ENCODE measurements at regions not wholly inside any gene's neighbourhood (a gene's known extent, or its start where the extent isn't known, plus 50 kb on each side); places are given as distances from the start of the nearest gene placed in this dataset.
"Not testable (repeated sequence)": the region's sequence is repeated elsewhere in the genome, so short reads cannot be mapped to it uniquely, and the experiment has no call there.

- no peak for DNase-seq
Measured at GRCh38 chr2:49861821-49862220, 707.5 kb upstream of the FSHR start.

- no peak for DNase-seq
Measured at GRCh38 chr2:49860834-49861233, 706.5 kb upstream of the FSHR start.

- no peak for DNase-seq
Measured at GRCh38 chr2:49860170-49860569, 705.9 kb upstream of the FSHR start.

- DNase-seq, result no peak
Measured at GRCh38 chr2:49858657-49859056, 704.3 kb upstream of the FSHR start.

- DNase-seq, result no peak
Measured at GRCh38 chr2:49858113-49858490, 703.8 kb upstream of the FSHR start.

DNA sequence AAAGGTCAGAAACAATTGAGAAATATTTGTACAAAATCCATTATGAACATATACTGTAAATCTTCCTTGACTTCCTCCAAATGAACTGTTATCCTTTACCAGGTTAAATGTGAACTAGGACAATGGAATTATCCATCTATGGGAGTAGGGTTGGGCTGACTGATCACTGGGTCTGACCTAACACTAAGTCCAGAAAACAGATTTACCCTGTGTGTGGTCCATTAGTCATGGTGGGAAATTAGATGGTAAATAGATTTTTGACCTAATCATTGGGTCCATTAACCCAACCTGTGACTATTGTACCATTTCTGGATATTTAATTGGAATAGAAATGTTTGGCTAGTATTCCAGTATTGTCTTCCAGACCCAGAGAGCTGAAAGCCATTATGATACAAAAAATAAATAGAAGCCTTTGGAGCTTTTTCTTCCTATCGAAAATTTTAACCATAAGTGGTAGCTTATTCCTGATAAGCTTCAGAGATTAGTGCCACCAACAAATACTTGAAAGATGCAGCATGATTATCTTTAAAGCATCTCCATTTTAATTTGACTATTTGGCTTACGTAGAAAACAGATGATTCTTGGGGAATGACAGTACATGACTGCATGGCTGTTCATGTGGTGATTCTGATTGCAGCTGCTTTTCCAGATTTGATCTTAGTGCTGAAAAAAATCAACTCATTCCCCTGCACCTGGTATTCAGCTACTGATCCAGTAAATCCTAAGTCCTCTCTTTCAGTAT is 703.2 kb upstream of the FSHR start:
- DNase-seq, result no peak

DNA sequence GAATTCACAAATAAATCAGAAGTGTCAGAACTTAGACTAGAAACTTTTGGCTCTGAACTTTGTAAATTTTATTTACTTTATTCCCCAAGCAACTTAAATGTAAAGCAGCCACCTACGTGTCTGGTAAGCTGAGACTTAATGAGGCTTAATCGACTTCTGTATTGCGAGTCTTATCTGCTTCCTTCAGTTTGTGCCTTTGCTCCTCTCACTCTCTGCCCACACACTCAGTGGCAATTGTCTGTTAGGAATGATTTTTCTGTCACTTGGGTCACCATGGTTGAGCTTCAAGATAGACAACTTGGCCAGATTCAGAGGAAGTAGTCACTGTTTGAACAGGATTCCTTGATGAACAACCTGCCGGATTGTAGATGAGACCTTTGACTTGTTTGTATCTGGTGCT is 691.4 kb upstream of the FSHR start:
- DNase-seq, result no peak

DNA sequence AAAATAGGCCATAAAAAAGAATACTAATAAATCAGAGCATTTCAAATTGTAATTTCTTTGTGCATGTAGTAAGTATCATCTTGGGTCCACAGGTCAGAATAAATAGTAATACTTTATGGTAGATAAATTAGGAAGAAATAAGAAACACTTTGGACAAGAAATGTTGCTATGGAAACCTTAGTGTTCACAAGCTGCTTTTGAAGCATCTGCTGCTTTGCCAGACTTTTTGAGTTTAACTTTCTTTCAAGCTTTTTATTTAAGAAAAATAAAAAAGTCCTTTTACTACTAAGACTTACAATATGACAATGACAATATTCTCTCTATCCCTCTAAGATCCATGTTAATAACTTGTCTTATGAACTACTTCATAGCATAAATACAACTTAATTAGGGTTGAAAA is 690.7 kb upstream of the FSHR start:
- DNase-seq, result no peak

DNA sequence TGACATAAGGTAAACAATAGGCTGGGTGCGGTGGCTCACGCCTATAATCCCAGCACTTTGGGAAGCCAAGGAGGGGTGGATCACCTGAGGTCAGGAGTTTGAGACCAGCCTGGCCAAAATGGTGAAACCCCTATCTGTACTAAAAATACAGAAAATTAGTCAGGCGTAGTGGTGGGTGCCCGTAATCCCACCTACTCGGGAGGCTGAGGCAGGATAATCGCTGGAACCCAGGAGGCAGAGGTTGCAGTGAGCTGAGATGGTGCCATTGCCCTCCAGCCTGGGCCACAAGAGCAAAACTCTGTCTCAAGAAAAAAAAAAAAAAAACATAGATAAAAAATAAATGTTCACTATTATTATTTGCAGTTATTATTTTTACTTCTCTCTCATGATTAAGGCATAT is 689.8 kb upstream of the FSHR start:
- not testable (repeated sequence) for DNase-seq

- DNase-seq, result no peak
Measured at GRCh38 chr2:49843314-49843713, 689.0 kb upstream of the FSHR start.

DNA sequence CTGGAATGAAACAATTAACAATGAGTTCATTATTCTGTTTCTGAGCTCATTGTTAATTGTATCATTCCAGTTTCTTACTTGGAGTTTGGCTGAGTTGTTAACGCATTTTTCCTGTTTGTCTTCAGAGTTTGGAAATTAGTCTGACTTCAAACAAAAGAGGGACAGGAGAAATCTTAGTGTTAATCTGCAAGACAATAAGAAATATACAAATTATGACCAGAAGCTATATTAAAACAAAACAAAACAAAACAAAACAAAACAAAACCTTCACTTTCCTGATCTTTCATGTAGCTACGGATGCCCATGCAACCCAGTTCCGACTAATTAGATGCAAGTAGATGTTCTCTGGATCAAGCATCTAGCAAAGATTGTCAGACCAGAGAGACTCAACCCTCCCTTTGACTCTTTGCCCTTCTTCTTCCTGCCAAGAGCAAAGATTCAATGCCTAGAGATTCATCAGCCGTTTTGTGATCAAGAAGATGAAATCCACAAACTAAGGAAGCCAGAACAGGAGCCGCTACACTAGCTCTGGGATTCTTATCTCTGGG is 686.2 kb upstream of the FSHR start:
- DNase-seq, result no peak

GRCh38 chr2:49839818-49840217 is 685.5 kb upstream of the FSHR start:
- DNase-seq, result no peak

GRCh38 chr2:49837561-49838293 is 683.4 kb upstream of the FSHR start:
- no peak for DNase-seq

- DNase-seq, result no peak
Measured at GRCh38 chr2:49836017-49836416, 681.7 kb upstream of the FSHR start.

DNA sequence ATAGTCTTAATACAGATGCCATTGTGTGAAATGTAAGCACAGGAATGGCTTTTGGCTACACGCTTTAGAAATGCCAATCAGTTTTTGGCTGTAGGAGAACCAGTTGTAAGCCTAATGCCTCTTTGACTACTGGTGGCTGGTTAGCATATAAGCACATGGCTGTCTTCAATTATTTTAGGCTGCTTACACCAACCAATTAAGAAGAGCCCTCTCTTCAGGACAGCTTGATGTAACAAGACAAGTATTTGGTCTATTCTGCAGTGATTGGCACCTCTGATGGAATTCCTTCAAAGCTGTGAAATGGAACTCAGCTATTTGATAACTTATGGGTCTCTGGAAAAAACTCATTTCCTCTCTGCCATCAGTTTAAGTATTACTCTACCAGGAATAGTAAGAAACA is 680.1 kb upstream of the FSHR start:
- DNase-seq, result no peak

- no peak for DNase-seq
Measured at GRCh38 chr2:49832555-49832954, 678.2 kb upstream of the FSHR start.

DNA sequence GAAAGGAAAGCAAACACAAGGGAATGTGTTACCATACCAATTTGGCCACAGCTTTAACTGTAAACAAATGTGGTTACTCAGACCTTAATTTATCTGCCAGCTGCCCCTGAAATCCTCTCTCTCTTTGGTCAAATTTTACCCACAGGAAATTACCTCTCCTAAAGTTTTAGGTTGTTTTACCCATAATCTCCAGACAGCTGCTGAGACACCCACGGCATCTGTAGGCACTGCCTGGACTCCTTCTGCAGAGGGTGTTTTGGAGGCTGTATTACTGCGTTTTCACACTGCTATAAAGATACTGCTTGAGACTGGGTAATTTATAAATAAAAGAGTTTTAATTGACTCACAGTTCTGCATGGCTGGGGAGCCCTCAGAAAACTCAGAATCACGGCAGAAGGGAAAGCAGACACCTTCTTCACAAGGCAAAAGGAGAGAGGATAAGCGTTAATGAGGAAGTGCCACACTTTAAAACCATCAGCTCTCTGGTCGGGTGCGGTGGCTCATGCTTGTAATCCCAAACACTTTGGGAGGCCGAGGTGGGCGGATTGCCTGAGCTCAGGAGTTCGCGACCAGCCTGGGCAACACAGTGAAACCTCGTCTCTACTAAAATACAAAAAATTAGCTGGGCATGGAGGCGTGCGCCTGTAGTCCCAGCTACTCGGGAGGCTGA is 677.5 kb upstream of the FSHR start:
- no peak for DNase-seq

GRCh38 chr2:49830846-49831245 is 676.5 kb upstream of the FSHR start:
- no peak for DNase-seq

- no peak for DNase-seq
Measured at GRCh38 chr2:49827366-49827765, 673.1 kb upstream of the FSHR start.

- DNase-seq, result no peak
Measured at GRCh38 chr2:49813208-49813607, 658.9 kb upstream of the FSHR start.

DNA sequence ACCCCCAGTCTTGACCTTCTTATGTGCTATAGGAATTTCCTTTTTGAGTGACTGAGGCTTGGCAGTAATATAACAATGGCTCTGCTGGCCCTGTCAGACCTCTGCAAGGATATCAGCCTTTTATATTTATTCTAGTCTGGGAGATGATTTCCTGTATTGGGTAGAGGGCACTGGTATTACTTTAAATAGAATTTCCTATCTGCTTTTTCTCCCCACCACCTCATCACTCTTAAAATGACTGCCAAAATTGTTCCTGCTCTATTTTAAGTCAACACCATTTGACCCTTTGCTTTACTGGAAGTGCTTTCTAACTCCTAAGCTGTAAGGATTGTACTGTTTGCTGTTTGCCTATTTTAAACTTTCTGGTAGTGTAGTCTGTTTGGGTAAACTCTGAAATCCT is 658.4 kb upstream of the FSHR start:
- no peak for DNase-seq

GRCh38 chr2:49811502-49811901 is 657.2 kb upstream of the FSHR start:
- no peak for DNase-seq

GRCh38 chr2:49807689-49808088 is 653.4 kb upstream of the FSHR start:
- no peak for DNase-seq

GRCh38 chr2:49804111-49804510 is 649.8 kb upstream of the FSHR start:
- no peak for DNase-seq

Data from NCI-H526 treated with DMSO at 0.1 percent for 48 hours (cell line).